ENCODE measurements at regions not wholly inside any gene's neighbourhood (a gene's known extent, or its start where the extent isn't known, plus 50 kb on each side); places are given as distances from the start of the nearest gene placed in this dataset.

- no peak for DNase-seq
These were observed 460.7 kb downstream of the BCL11A start for GRCh38 chr2:60092781-60093180.

- DNase-seq, result no peak
These were observed 461.6 kb downstream of the BCL11A start for GRCh38 chr2:60091894-60092293.

GRCh38 chr2:60091266-60091665 lies 462.2 kb downstream of the BCL11A start:
- no peak for DNase-seq

GRCh38 chr2:60079562-60079961 lies 473.9 kb downstream of the BCL11A start:
- DNase-seq, result no peak

- DNase-seq, result no peak
These were observed 478.4 kb downstream of the BCL11A start for GRCh38 chr2:60075048-60075447.

GRCh38 chr2:60073201-60073600 lies 480.3 kb downstream of the BCL11A start:
- no peak for DNase-seq

GRCh38 chr2:60072609-60073008 lies 480.8 kb downstream of the BCL11A start:
- DNase-seq, result no peak

- no peak for DNase-seq
These were observed 482.0 kb downstream of the BCL11A start for GRCh38 chr2:60071490-60071831.

- no peak for DNase-seq
These were observed 482.5 kb downstream of the BCL11A start for GRCh38 chr2:60070736-60071489.

GRCh38 chr2:60070196-60070595 lies 483.3 kb downstream of the BCL11A start:
- DNase-seq, result no peak

GRCh38 chr2:60068755-60069154 lies 484.7 kb downstream of the BCL11A start:
- no peak for DNase-seq

GRCh38 chr2:60067006-60067405 lies 486.4 kb downstream of the BCL11A start:
- DNase-seq, result no peak

GRCh38 chr2:60066096-60066839 lies 487.2 kb downstream of the BCL11A start:
- DNase-seq, result no peak

GRCh38 chr2:60064687-60065389 lies 488.6 kb downstream of the BCL11A start:
- DNase-seq, result no peak

GRCh38 chr2:60058781-60059180 lies 494.7 kb downstream of the BCL11A start:
- DNase-seq, result no peak

- no peak for DNase-seq
These were observed 498.7 kb downstream of the BCL11A start for GRCh38 chr2:60054571-60055340.

GRCh38 chr2:60053791-60054190 lies 499.7 kb downstream of the BCL11A start:
- no peak for DNase-seq

GRCh38 chr2:60052601-60053000 lies 500.9 kb downstream of the BCL11A start:
- no peak for DNase-seq

GRCh38 chr2:60051991-60052390 lies 501.5 kb downstream of the BCL11A start:
- no peak for DNase-seq

GRCh38 chr2:60047944-60048525 lies 505.4 kb downstream of the BCL11A start:
- no peak for DNase-seq

GRCh38 chr2:60047347-60047746 lies 506.1 kb downstream of the BCL11A start:
- DNase-seq, result no peak

GRCh38 chr2:60046529-60046928 lies 506.9 kb downstream of the BCL11A start:
- no peak for DNase-seq

- no peak for DNase-seq
These were observed 508.0 kb downstream of the BCL11A start for GRCh38 chr2:60045456-60045855.

All from NCI-H510A (cell line).